ENCODE measurements at regions not wholly inside any gene's neighbourhood (a gene's known extent, or its start where the extent isn't known, plus 50 kb on each side); places are given as distances from the start of the nearest gene placed in this dataset.

DNA sequence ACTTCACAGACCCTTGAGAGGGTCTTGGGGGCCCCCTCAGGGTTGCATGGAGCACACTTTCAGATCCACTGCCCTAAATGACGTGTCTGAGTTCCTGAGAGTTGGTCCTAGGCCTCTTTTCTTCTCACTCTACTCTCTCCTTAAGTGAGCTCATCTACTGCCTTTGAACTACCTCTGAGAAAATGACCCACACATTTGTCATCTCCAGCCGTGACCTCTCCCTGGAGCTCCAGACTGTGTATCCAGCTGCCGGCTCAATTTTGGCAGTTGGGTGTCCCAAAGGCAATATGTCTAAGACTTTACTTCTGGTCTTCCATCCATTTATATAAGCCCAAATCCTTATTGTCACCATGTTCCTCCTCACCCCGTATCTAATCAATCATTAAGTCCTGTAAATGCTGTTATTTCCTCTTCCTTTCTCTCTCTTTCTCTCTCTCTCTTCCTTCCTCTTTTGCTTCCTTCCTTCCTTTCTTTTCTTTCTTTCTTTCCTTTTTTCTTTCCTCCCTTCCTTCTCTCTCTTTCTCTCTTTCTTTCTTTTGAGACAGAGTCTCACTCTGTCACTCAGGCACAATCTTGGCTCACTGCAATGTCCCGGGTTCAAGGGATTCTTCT, 51.2 kb upstream of the HSPA9 start:
- TF ChIP-seq, protein P1, sequence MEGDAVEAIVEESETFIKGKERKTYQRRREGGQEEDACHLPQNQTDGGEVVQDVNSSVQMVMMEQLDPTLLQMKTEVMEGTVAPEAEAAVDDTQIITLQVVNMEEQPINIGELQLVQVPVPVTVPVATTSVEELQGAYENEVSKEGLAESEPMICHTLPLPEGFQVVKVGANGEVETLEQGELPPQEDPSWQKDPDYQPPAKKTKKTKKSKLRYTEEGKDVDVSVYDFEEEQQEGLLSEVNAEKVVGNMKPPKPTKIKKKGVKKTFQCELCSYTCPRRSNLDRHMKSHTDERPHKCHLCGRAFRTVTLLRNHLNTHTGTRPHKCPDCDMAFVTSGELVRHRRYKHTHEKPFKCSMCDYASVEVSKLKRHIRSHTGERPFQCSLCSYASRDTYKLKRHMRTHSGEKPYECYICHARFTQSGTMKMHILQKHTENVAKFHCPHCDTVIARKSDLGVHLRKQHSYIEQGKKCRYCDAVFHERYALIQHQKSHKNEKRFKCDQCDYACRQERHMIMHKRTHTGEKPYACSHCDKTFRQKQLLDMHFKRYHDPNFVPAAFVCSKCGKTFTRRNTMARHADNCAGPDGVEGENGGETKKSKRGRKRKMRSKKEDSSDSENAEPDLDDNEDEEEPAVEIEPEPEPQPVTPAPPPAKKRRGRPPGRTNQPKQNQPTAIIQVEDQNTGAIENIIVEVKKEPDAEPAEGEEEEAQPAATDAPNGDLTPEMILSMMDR (conservative IDR thresholded peaks at IDR 0.05; ENCODE audit: low read length): no peak
- no peak for TF ChIP-seq EZH2phosphoT487 (IDR thresholded peaks at IDR 0.05; ENCODE audit: borderline replicate concordance, low read depth, low read length)

Measured in OCI-LY7 (cell line).